Lower leg skin (tissue), 3 donors: ENCODE measurements at regions not wholly inside any gene's neighbourhood (a gene's known extent, or its start where the extent isn't known, plus 50 kb on each side); places are given as distances from the start of the nearest gene placed in this dataset.

Experiments
- POLR2A ChIP-seq, 2 donors: fragments of 450-650 bp; IDR thresholded peaks; one replicate each; pipeline ENCODE4 v1.6.1; 2016 to 2017; ENCODE audit warnings: antibody characterized with exemption in 2 of 2, mild to moderate bottlenecking in 1 of 2, moderate library complexity in 1 of 2
- TF ChIP-seq, protein P1 (sequence below), 3 donors: fragments of 450-650 bp; IDR thresholded peaks; one replicate each; pipeline ENCODE4 v1.5.1; 2016; ENCODE audit warnings: antibody characterized with exemption in 3 of 3, mild to moderate bottlenecking in 3 of 3, moderate library complexity in 2 of 3

- TF ChIP-seq, protein P1, sequence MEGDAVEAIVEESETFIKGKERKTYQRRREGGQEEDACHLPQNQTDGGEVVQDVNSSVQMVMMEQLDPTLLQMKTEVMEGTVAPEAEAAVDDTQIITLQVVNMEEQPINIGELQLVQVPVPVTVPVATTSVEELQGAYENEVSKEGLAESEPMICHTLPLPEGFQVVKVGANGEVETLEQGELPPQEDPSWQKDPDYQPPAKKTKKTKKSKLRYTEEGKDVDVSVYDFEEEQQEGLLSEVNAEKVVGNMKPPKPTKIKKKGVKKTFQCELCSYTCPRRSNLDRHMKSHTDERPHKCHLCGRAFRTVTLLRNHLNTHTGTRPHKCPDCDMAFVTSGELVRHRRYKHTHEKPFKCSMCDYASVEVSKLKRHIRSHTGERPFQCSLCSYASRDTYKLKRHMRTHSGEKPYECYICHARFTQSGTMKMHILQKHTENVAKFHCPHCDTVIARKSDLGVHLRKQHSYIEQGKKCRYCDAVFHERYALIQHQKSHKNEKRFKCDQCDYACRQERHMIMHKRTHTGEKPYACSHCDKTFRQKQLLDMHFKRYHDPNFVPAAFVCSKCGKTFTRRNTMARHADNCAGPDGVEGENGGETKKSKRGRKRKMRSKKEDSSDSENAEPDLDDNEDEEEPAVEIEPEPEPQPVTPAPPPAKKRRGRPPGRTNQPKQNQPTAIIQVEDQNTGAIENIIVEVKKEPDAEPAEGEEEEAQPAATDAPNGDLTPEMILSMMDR (IDR thresholded peaks at IDR 0.05), result no peak
- TF ChIP-seq POLR2A (IDR thresholded peaks at IDR 0.05), result no peak
Observed at GRCh38 chr5:98464737-98465330, 308.6 kb upstream of the RGMB start.
